Lower leg skin (tissue), 3 donors: ENCODE measurements at regions not wholly inside any gene's neighbourhood (a gene's known extent, or its start where the extent isn't known, plus 50 kb on each side); places are given as distances from the start of the nearest gene placed in this dataset.

Experiments
- CTCF ChIP-seq, 3 donors: fragments of 450-650 bp; IDR thresholded peaks; one replicate each; pipeline ENCODE4 v1.5.1; 2016; ENCODE audit warnings: antibody characterized with exemption in 3 of 3, mild to moderate bottlenecking in 3 of 3, moderate library complexity in 2 of 3
- POLR2A ChIP-seq, 2 donors: fragments of 450-650 bp; IDR thresholded peaks; one replicate each; pipeline ENCODE4 v1.6.1; 2016 to 2017; ENCODE audit warnings: antibody characterized with exemption in 2 of 2, mild to moderate bottlenecking in 1 of 2, moderate library complexity in 1 of 2

GRCh38 chr3:127050733-127051132 lies 67.8 kb downstream of the PLXNA1 start:
- TF ChIP-seq POLR2A (IDR thresholded peaks at IDR 0.05) (no peak), CTCF (IDR thresholded peaks at IDR 0.05) (no peak)
